ENCODE measurements at regions not wholly inside any gene's neighbourhood (a gene's known extent, or its start where the extent isn't known, plus 50 kb on each side); places are given as distances from the start of the nearest gene placed in this dataset.

DNA sequence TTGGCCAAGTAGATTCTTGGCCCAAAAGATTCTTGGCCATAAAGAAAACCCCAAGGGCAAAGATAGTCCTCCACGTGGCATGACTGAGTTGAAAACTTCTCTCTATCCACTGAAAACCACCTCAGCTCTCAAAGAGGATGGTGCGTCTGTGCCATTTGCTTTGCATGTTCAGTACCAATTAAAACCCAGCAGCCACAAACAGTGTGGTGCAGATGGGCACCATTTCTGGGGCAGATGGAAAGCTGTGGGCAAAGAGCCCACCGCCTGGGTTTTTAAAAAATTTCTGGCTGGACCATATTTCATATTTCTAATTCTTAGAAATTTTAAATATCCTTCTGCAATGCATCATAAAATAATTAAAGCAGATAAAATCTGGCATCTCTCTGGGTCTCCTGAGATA lies 84.5 kb upstream of the PUM3 start:
- Histone ChIP-seq H3K9me3 (no peaks in the 10 kb centered on the region), H3K4me1 (ENCODE audit: control insufficient read depth in 1 of 2, extremely low read depth in 1 of 2, insufficient read depth in 2 of 2, low read length in 2 of 2) (no peaks in the 10 kb centered on the region), H3K4me3 (ENCODE audit: control insufficient read depth in 1 of 2, extremely low read depth in 1 of 2, low read length in 1 of 2) (no peak overlapping the region), H3K36me3 (ENCODE audit: control insufficient read depth in 2 of 2, extremely low read depth in 1 of 2, insufficient read depth in 1 of 2, low read length in 1 of 2) (no peaks in the 10 kb centered on the region), H3K27ac (ENCODE audit: low read length) (no peak overlapping the region), H3K27me3 (replicated peaks in 1 of 2; ENCODE audit: control insufficient read depth in 2 of 2, extremely low read depth in 1 of 2, insufficient read depth in 2 of 2, low read length in 1 of 2) (no peaks in the 10 kb centered on the region)
- Mint-ChIP-seq H3K9me3 (peaks cover 0 to 2% (median 0%) of the 10 kb centered on the region in 3 donors), H3K27ac (no peak overlapping the region), H3K27me3 (peaks cover 8 to 11% of the 10 kb centered on the region in 2 donors), H3K4me3 (no peak overlapping the region), H3K36me3 (no peaks in the 10 kb centered on the region), H3K4me1 (no peaks in the 10 kb centered on the region)
- 60% methylated on average over 1 of the region's 3 CpGs for WGBS (ENCODE audit: insufficient coverage)
- DNase-seq (no peak), ATAC-seq (replicated peaks in 1 of 4) (no peak)
- POLR2A ChIA-PET: no interaction called here
- CTCF ChIA-PET: no interaction called here

DNA sequence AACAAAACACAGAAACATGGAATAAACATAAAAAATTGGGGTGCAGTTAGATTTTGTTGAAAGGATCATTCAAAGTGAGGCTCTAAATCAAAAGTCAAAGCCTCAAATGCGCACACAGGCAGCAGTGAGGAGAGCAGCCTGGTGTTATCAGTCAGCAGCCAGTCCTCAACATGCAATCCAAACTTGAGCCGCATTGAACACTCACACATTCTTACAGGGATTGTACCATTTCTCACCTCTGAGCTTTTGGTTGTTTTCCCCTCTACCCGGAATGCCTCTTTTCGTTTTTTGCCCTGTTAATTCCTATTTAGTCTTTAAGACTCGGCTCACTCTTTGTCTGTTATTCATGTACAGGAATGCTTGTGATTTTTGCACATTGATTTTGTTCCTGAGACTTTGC lies 81.1 kb upstream of the PUM3 start:
- H3K36me3 Mint-ChIP-seq: no peaks in the 10 kb centered on the region
- H3K4me1 Mint-ChIP-seq: no peaks in the 10 kb centered on the region
- Histone ChIP-seq H3K27ac (ENCODE audit: low read length) (no peak overlapping the region), H3K4me1 (ENCODE audit: control insufficient read depth in 1 of 2, extremely low read depth in 1 of 2, insufficient read depth in 2 of 2, low read length in 2 of 2) (no peaks in the 10 kb centered on the region), H3K27me3 (replicated peaks in 1 of 2; ENCODE audit: control insufficient read depth in 2 of 2, extremely low read depth in 1 of 2, insufficient read depth in 2 of 2, low read length in 1 of 2) (no peaks in the 10 kb centered on the region), H3K9me3 (no peaks in the 10 kb centered on the region), H3K4me3 (ENCODE audit: control insufficient read depth in 1 of 2, extremely low read depth in 1 of 2, low read length in 1 of 2) (no peak overlapping the region), H3K36me3 (ENCODE audit: control insufficient read depth in 2 of 2, extremely low read depth in 1 of 2, insufficient read depth in 1 of 2, low read length in 1 of 2) (no peaks in the 10 kb centered on the region)
- ChIA-PET CTCF (no interaction called here), POLR2A (no interaction called here)
- 78% methylated on average over 4 of the region's 5 CpGs for WGBS (ENCODE audit: insufficient coverage)
- no peak overlapping the region for H3K4me3 Mint-ChIP-seq
- peaks cover 12 to 19% of the 10 kb centered on the region in 2 donors for H3K27me3 Mint-ChIP-seq
- H3K9me3 Mint-ChIP-seq: peaks cover 0 to 2% (median 0%) of the 10 kb centered on the region in 3 donors
- no peak for DNase-seq
- no peak overlapping the region for H3K27ac Mint-ChIP-seq
- no peak for ATAC-seq (replicated peaks in 1 of 4)

DNA sequence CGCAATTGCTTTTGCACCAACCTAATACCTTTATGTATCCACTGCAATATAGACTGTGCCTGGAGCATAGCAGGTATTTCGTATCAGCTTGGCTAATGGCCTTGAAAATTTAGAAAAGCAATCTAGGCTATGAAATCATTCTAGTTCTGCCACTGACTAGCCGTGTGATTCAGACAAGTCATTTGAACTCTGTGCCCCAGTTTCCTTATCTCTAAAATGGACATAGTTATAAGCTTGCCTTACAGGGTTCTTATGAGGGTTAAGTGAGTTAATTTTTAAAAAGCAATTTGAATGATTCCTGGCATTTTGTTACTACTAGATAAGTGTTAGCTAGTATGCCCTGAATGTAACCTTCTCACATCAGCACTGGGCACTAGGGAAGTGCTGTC lies 80.5 kb upstream of the PUM3 start:
- H3K4me1 Mint-ChIP-seq: no peaks in the 10 kb centered on the region
- ATAC-seq (replicated peaks in 1 of 4): no peak
- DNase-seq: no peak

DNA sequence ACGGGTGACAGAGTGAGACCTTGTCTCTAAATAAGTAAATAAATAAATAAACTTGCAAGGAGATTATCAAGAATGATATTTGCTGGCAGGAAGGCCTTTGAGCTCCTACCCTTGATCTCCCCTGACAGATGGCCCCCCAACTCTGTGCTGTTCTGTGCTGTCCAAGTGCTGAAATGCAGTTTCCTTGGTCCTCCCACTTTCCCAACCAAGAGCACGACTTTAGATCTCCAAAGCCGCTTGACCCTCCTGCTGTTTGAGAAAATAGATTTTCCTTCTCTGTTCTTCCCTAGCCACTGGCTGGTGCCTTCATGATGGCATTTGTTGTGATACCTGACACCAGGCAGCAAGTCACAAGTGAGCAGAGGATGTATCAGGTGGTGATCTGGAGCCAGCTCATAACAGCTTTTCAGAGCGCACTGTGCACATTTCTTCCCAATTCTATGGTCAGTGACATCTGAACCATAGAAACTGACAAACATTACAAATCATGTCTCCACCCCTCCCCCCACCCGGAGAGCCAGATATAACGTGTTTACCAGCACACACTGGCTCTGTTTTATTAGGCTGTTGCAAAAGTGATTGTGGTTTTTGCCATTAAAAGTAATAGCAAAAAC lies 80.0 kb upstream of the PUM3 start:
- Histone ChIP-seq H3K9me3 (no peaks in the 10 kb centered on the region), H3K4me3 (ENCODE audit: control insufficient read depth in 1 of 2, extremely low read depth in 1 of 2, low read length in 1 of 2) (no peak overlapping the region), H3K36me3 (ENCODE audit: control insufficient read depth in 2 of 2, extremely low read depth in 1 of 2, insufficient read depth in 1 of 2, low read length in 1 of 2) (no peaks in the 10 kb centered on the region), H3K27ac (ENCODE audit: low read length) (no peak overlapping the region), H3K4me1 (ENCODE audit: control insufficient read depth in 1 of 2, extremely low read depth in 1 of 2, insufficient read depth in 2 of 2, low read length in 2 of 2) (no peaks in the 10 kb centered on the region), H3K27me3 (replicated peaks in 1 of 2; ENCODE audit: control insufficient read depth in 2 of 2, extremely low read depth in 1 of 2, insufficient read depth in 2 of 2, low read length in 1 of 2) (no peaks in the 10 kb centered on the region)
- ATAC-seq (replicated peaks in 1 of 4) (no peak), DNase-seq (no peak)
- Mint-ChIP-seq H3K9me3 (peaks cover 0 to 2% (median 0%) of the 10 kb centered on the region in 3 donors), H3K4me3 (no peak overlapping the region), H3K36me3 (no peaks in the 10 kb centered on the region), H3K27me3 (peaks cover 12 to 17% of the 10 kb centered on the region in 2 donors), H3K4me1 (no peaks in the 10 kb centered on the region), H3K27ac (no peak overlapping the region)
- POLR2A ChIA-PET: no interaction called here
- CTCF ChIA-PET: no interaction called here
- no CpG with 5 or more reads among the region's 6 CpGs for WGBS (ENCODE audit: insufficient coverage)

More for the DNA sequence above, 80.5 kb upstream of the PUM3 start:
- 100% methylated on average over 1 of the region's 3 CpGs for WGBS (ENCODE audit: insufficient coverage)
- H3K4me3 ChIP-seq (ENCODE audit: control insufficient read depth in 1 of 2, extremely low read depth in 1 of 2, low read length in 1 of 2): no peak overlapping the region
- CTCF ChIA-PET: no interaction called here
- POLR2A ChIA-PET: no interaction called here
- no peaks in the 10 kb centered on the region for H3K36me3 ChIP-seq (ENCODE audit: control insufficient read depth in 2 of 2, extremely low read depth in 1 of 2, insufficient read depth in 1 of 2, low read length in 1 of 2)
- Mint-ChIP-seq H3K27ac (no peak overlapping the region), H3K36me3 (no peaks in the 10 kb centered on the region), H3K4me3 (no peak overlapping the region), H3K27me3 (peaks cover 12 to 20% of the 10 kb centered on the region in 2 donors), H3K9me3 (peaks cover 0 to 2% (median 0%) of the 10 kb centered on the region in 3 donors)
- no peaks in the 10 kb centered on the region for H3K9me3 ChIP-seq
- no peak overlapping the region for H3K27ac ChIP-seq (ENCODE audit: low read length)
- H3K27me3 ChIP-seq (replicated peaks in 1 of 2; ENCODE audit: control insufficient read depth in 2 of 2, extremely low read depth in 1 of 2, insufficient read depth in 2 of 2, low read length in 1 of 2): no peaks in the 10 kb centered on the region
- H3K4me1 ChIP-seq (ENCODE audit: control insufficient read depth in 1 of 2, extremely low read depth in 1 of 2, insufficient read depth in 2 of 2, low read length in 2 of 2): no peaks in the 10 kb centered on the region

DNA sequence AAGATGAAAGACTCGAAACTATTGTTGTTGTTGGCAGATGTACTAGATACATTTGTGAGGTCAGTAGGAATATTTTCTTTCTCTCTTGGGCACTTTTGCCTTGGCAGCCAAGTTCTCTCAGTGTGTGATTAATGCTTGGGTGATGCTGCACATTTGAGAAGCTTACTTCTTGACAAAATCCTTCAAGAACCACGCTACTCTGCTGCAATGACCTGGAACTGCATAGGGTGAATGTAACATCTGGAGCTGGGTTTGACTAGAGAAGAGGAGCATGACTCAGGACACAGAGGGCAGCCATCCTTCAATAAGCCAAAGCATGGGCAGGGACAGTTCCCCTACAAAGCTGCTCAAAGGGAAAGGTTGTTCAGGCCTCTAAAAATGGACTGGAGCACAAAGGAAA lies 75.5 kb upstream of the PUM3 start:
- no peaks in the 10 kb centered on the region for H3K9me3 Mint-ChIP-seq
- DNase-seq: no peak
- no peaks in the 10 kb centered on the region for H3K36me3 ChIP-seq (ENCODE audit: control insufficient read depth in 2 of 2, extremely low read depth in 1 of 2, insufficient read depth in 1 of 2, low read length in 1 of 2)

DNA sequence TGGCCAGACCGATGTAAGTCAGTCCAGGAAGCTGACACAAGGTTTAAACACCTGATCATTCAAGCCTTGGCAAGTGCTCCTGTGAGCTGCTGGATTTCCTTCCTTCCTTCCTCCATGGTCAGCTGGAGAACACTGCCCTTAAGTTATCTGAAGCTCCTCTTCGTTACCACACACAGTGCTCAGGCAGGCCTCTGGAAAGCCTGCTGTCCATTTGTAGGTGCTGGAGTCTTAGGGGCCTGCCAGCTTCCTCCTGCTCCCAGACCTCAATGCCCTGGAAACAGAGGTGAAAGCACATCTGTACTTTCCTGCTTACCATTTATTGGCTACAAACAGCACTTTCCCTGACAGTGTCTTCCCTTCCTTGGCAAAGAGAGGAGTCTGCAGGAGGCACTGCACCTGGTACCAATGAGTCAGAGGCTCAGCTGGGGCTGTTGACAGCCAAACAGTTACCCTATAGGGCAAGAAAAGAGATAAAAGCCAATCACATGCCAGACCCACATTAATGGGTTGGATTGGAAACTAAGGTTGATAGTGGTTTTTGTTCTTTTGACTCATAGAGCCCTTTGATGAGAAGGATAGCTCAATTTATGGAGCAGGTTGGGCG lies 72.6 kb upstream of the PUM3 start:
- H3K9me3 ChIP-seq: no peaks in the 10 kb centered on the region
- WGBS (ENCODE audit: insufficient coverage): 60% methylated on average over 1 of the region's 3 CpGs
- ChIA-PET CTCF (no interaction called here), POLR2A (no interaction called here)
- H3K36me3 ChIP-seq (ENCODE audit: control insufficient read depth in 2 of 2, extremely low read depth in 1 of 2, insufficient read depth in 1 of 2, low read length in 1 of 2): no peaks in the 10 kb centered on the region
- no peak overlapping the region for H3K4me3 ChIP-seq (ENCODE audit: control insufficient read depth in 1 of 2, extremely low read depth in 1 of 2, low read length in 1 of 2)
- H3K4me1 ChIP-seq (ENCODE audit: control insufficient read depth in 1 of 2, extremely low read depth in 1 of 2, insufficient read depth in 2 of 2, low read length in 2 of 2): no peaks in the 10 kb centered on the region
- DNase-seq (no peak), ATAC-seq (replicated peaks in 1 of 4) (no peak)
- no peak overlapping the region for H3K27ac Mint-ChIP-seq
- no peaks in the 10 kb centered on the region for H3K36me3 Mint-ChIP-seq
- peaks cover 0 to 9% (median 0%) of the 10 kb centered on the region in 3 donors for H3K9me3 Mint-ChIP-seq
- H3K4me1 Mint-ChIP-seq: no peaks in the 10 kb centered on the region
- peaks cover 2 to 18% of the 10 kb centered on the region in 2 donors for H3K27me3 Mint-ChIP-seq
- H3K27ac ChIP-seq (ENCODE audit: low read length): no peak overlapping the region
- H3K27me3 ChIP-seq (replicated peaks in 1 of 2; ENCODE audit: control insufficient read depth in 2 of 2, extremely low read depth in 1 of 2, insufficient read depth in 2 of 2, low read length in 1 of 2): peaks cover 0 to 2% of the 10 kb centered on the region in 2 experiments
- H3K4me3 Mint-ChIP-seq: no peak overlapping the region

More for the DNA sequence above, 75.5 kb upstream of the PUM3 start:
- ChIA-PET CTCF (no interaction called here), POLR2A (no interaction called here)
- no peaks in the 10 kb centered on the region for H3K9me3 ChIP-seq
- Mint-ChIP-seq H3K4me3 (no peak overlapping the region), H3K4me1 (no peaks in the 10 kb centered on the region), H3K27ac (no peak overlapping the region), H3K36me3 (no peaks in the 10 kb centered on the region), H3K27me3 (peaks cover 5 to 10% of the 10 kb centered on the region in 2 donors)
- H3K4me1 ChIP-seq (ENCODE audit: control insufficient read depth in 1 of 2, extremely low read depth in 1 of 2, insufficient read depth in 2 of 2, low read length in 2 of 2): no peaks in the 10 kb centered on the region
- WGBS (ENCODE audit: insufficient coverage): no CpG with 5 or more reads among the region's 2 CpGs
- no peak overlapping the region for H3K27ac ChIP-seq (ENCODE audit: low read length)
- H3K27me3 ChIP-seq (replicated peaks in 1 of 2; ENCODE audit: control insufficient read depth in 2 of 2, extremely low read depth in 1 of 2, insufficient read depth in 2 of 2, low read length in 1 of 2): no peaks in the 10 kb centered on the region
- ATAC-seq (replicated peaks in 1 of 4): no peak
- H3K4me3 ChIP-seq (ENCODE audit: control insufficient read depth in 1 of 2, extremely low read depth in 1 of 2, low read length in 1 of 2): no peak overlapping the region

Measured in T-cell (primary cell).